NOMO-1 (cell line): ENCODE measurements at regions not wholly inside any gene's neighbourhood (a gene's known extent, or its start where the extent isn't known, plus 50 kb on each side); places are given as distances from the start of the nearest gene placed in this dataset.

ENCODE experiments used
- DNase-seq, 2 experiments: peaks; one replicate each; lab custom pipeline; 2025; ENCODE audit not compliant: unreplicated experiment in 2 of 2; lab: John Stamatoyannopoulos, UW

- no peak for DNase-seq
Measured at GRCh38 chr9:76557674-76558225, 98.8 kb downstream of the GCNT1 start.

- DNase-seq, result no peak
Measured at GRCh38 chr9:76558465-76558864, 99.5 kb downstream of the GCNT1 start.

- peak; percentile 18 to 24 for DNase-seq
Measured at GRCh38 chr9:76559286-76559685, 100.3 kb downstream of the GCNT1 start.

GRCh38 chr9:76560481-76560922, 101.5 kb downstream of the GCNT1 start:
- no peak for DNase-seq

- no peak for DNase-seq
Measured at GRCh38 chr9:76561050-76561713, 102.2 kb downstream of the GCNT1 start.
